ENCODE measurements at regions not wholly inside any gene's neighbourhood (a gene's known extent, or its start where the extent isn't known, plus 50 kb on each side); places are given as distances from the start of the nearest gene placed in this dataset.

GRCh38 chr5:104598285-104598684 is 1035.7 kb upstream of the NUDT12 start:
- H2AK5ac ChIP-seq (ENCODE audit: insufficient read length, low read length) = no peak overlapping the region

More at GRCh38 chr5:104598285-104598684, 1035.7 kb upstream of the NUDT12 start:
- H3K4me1 Mint-ChIP-seq = no peaks in the 10 kb centered on the region
- no peak overlapping the region for H3K18ac ChIP-seq (ENCODE audit: insufficient read length, low read depth, low read length)
- no peak overlapping the region for H2BK120ac ChIP-seq (ENCODE audit: low read depth, low read length, poor library complexity, severe bottlenecking)
- H3T11ph ChIP-seq (ENCODE audit: low read length) = no peak overlapping the region
- no peak overlapping the region for H2BK5ac ChIP-seq (ENCODE audit: insufficient read length, low read length)
- H3K23ac ChIP-seq (ENCODE audit: insufficient read length, low read depth, low read length) = no peak overlapping the region
- no peak overlapping the region for H3K27ac Mint-ChIP-seq
- no peak overlapping the region for H3K4me2 ChIP-seq (ENCODE audit: insufficient read depth, insufficient read length, low read length)
- H3K27me3 Mint-ChIP-seq (ENCODE audit: low read depth) = no peaks in the 10 kb centered on the region
- DNase-seq = no peak
- H3K9ac ChIP-seq (ENCODE audit: extremely low read depth, insufficient read length, low read length) = no peak overlapping the region
- no peak overlapping the region for H3K14ac ChIP-seq (ENCODE audit: insufficient read depth, low read length)
- WGBS (ENCODE audit: extremely low coverage, insufficient read length, low lambda C conversion rate) = no CpG with 5 or more reads among the region's 1 CpG
- peaks cover 14% of the 10 kb centered on the region for H3K9me3 ChIP-seq (ENCODE audit: control insufficient read depth, low read depth, low read length)
- H2BK15ac ChIP-seq (ENCODE audit: low read depth, low read length) = no peak overlapping the region
- H3K36me3 Mint-ChIP-seq (ENCODE audit: insufficient read depth in 1 of 3, low read depth in 3 of 3) = peaks cover 0 to 11% (median 10%) of the 10 kb centered on the region in 3 experiments; a peak in 4 of 7 replicates
- no peak overlapping the region for H3K4me3 Mint-ChIP-seq
- no peak overlapping the region for H3K56ac ChIP-seq (ENCODE audit: insufficient read length, low read depth, low read length)
- no peaks in the 10 kb centered on the region for H4K20me1 ChIP-seq (ENCODE audit: control insufficient read depth, insufficient read depth, insufficient read length)
- no peak overlapping the region for H3K4ac ChIP-seq (ENCODE audit: low read depth, low read length)
- no peaks in the 10 kb centered on the region for H3K23me2 ChIP-seq (ENCODE audit: insufficient read length, low read depth, low read length, poor library complexity, severe bottlenecking)
- H4K5ac ChIP-seq (ENCODE audit: insufficient read length, low read depth, low read length) = no peak overlapping the region
- H3K27me3 ChIP-seq (ENCODE audit: insufficient read depth, low read length) = no peaks in the 10 kb centered on the region
- H3K79me2 ChIP-seq (ENCODE audit: insufficient read depth, low read length) = no peaks in the 10 kb centered on the region
- no peak for TF ChIP-seq CTCF (conservative IDR thresholded peaks at IDR 0.05)
- H3K4me1 ChIP-seq (ENCODE audit: insufficient read depth, low read length) = no peaks in the 10 kb centered on the region
- H3K9me3 Mint-ChIP-seq = peaks cover 10 to 17% of the 10 kb centered on the region in 2 experiments; a peak in 4 of 5 replicates
- H4K91ac ChIP-seq (ENCODE audit: insufficient read length, low read depth, low read length) = no peak overlapping the region
- no peak overlapping the region for H3K27ac ChIP-seq (ENCODE audit: insufficient read length, low read depth, low read length)
- no peak overlapping the region for H2BK12ac ChIP-seq (ENCODE audit: insufficient read length, low read depth, low read length)
- H3K79me1 ChIP-seq (ENCODE audit: insufficient read depth, low read depth, low read length, poor library complexity, severe bottlenecking) = no peaks in the 10 kb centered on the region
- H2AFZ ChIP-seq (ENCODE audit: low read length) = no peak overlapping the region
- H2BK20ac ChIP-seq (ENCODE audit: low read depth, low read length, poor library complexity, severe bottlenecking) = no peak overlapping the region
- H4K8ac ChIP-seq (replicated peaks; ENCODE audit: insufficient read length, low read depth, low read length) = no peak overlapping the region
